HG03460 (cell line): ENCODE measurements at regions not wholly inside any gene's neighbourhood (a gene's known extent, or its start where the extent isn't known, plus 50 kb on each side); places are given as distances from the start of the nearest gene placed in this dataset.

Experiments used
- ATAC-seq: cut with Tn5 transposase; IDR thresholded peaks from one replicate; pipeline ENCODE4 v1.9.1; 2021; ENCODE audit not compliant: unreplicated experiment

DNA sequence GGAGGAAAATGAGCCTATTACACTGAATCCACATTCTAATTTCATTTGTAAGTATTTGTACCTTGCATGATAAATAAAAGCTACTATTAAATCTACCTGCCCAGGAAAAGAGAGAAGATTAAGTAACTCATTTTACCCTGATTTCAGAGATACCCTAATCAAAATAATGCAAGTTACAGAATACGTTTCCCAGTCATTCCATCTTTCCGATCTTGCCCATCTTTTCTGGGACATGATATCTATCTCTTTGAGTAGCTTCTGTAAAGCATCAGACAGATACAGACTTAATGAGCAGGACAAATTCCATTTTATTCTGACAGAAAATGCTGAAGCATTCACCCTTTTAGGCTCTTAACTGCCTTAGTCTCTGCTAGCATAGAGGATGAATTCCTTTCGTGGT, 56.6 kb downstream of the SPRY2 start:
- no peak for ATAC-seq

DNA sequence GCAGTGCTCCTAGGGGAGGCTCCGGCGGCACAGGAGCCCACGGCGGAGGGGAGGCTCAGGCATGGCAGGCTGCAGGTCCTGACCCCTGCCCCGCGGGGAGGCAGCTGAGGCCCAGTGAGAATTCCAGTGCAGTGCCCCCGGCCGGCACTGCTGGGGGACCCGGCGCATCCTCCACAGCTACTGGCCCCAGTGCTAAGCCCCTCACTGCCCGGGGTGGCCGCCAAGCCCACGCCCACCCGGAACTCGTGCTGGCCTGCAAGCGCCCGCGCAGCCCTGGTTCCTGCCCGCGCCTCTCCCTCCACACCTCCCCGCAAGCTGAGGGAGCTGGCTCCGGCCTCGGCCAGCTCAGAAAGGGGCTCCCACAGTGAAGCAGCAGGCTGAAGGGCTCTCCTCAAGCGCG, 62.2 kb downstream of the SPRY2 start:
- no peak for ATAC-seq

DNA sequence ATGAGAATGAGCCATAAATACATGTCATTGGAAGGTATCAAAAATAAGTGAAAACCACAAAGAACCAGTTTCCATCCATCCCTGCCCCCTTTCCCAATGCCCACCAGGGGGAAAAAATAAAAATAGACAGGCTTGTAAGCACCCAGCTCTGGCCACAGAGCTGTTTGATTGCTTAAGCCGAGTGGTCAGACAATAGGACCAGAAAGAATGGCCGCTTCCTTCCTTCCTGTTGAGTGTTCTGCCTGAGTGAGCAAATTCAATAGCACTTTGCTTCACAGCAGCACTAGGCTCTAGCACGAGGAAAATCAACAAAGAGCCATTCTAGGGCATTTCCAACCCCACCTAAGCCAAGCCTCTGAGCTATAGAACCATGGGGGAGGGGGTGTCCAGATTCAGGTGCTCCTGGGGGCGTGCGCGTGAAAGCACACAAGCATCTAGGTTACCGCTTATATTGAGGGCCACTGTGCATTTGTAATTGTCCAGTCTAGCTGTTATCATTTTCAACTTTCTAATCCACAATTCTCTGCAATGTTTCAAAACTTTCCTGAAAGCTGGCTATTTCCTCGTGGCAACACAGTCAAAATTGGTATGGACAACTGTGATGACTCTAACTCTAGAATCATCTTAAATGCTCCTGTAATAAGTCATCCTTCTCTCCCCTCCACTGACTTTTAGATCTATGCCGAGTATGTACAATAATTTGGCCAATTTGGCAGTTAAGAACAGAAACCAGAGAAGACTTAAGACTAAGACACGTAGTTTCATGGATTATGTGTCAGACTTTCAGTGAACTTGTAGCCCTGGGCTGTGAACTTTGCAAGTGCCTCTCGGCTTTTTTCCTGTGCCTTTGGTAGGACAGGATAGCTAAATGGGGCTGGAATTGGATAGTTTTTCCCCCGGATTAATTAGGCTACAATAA, 64.3 kb downstream of the SPRY2 start:
- ATAC-seq = no peak

DNA sequence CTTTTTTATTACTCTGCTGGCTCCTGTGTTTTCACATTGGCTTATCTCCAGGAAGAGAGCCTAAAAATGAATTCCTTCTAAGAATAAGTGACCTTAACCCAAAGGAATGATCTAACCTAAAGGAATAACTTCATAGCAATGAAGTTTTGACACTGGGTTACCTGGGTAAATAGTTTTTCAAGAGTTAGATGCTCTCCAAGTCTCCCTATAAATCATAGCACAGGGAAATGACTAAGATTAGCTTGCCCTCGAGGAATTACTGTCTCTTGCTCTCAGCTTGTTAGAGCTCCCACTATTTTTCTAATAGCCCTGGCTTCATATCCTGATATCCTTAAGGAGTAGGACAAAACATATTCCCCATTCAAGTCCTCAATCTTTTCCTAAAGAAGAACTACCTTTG, 66.3 kb downstream of the SPRY2 start:
- no peak for ATAC-seq

DNA sequence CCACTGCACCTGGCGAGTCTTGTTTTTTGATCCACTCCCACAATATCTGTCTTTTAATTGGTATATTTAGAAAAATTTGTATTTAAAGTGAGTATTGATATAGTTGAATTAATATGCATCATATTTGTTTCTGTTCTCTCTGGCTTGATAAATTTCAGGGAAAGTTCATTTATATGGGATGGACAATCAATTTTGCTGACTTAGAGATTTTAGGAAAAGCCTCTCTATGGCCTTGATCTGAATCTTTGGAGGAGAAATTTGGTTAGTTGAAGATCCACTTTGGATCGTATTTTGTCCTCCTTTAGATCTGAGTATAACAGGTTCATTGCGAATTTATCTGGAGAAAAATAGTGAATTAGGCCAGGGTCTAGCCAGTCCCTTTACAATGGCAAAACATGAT, 67.2 kb downstream of the SPRY2 start:
- ATAC-seq = no peak

DNA sequence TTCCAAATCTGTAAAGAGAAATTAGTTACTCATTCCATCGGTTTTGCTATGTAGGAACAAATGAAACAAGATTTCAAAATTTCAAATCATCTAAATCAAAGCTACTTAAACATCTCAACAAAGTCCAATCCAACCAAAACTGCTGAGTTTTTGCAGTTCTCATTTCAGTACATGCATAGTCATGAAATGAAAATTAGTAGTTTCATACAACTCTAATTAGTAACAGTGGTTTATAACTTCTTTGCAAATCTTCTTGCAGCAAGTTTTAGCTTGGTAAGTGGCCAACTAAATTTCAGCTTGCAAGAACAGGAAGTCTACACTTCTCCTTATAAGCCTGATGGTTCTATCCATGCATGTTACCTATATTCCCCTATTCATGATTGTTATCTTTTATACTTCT, 75.6 kb downstream of the SPRY2 start:
- no peak for ATAC-seq

DNA sequence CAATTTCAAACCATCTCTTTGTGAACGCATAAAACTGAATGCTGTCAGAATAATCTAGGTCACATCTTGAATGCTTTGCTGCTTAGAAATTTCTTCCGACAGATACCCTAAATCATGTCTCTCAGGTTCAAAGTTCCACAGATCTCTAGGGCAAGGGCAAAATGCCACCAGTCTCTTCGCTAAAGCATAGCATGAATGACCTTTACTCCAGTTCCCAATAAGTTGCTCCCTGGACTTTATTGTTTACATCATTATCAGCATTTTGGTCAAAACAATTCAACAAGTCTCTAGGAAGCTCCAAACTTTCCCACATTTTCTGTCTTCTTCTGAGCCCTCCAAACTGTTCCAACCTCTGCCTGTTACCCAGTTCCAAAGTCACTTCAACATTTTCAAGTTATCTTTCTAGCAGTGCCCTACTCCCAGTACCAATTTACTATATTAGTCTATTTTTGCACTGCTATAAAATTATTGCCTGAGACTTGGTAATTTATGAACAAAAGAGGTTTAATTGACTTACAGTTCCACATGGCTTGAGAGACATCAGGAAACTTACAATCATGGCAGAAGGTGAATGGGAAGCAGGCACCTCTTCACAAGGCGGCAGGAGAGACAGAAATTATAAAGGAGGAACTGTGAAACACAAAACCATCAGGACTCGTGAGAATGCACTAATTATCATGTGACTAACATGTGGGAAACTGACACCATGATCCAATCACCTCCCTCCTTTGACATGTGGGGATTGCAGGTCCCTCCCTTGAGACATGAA, 77.0 kb downstream of the SPRY2 start:
- ATAC-seq = no peak

DNA sequence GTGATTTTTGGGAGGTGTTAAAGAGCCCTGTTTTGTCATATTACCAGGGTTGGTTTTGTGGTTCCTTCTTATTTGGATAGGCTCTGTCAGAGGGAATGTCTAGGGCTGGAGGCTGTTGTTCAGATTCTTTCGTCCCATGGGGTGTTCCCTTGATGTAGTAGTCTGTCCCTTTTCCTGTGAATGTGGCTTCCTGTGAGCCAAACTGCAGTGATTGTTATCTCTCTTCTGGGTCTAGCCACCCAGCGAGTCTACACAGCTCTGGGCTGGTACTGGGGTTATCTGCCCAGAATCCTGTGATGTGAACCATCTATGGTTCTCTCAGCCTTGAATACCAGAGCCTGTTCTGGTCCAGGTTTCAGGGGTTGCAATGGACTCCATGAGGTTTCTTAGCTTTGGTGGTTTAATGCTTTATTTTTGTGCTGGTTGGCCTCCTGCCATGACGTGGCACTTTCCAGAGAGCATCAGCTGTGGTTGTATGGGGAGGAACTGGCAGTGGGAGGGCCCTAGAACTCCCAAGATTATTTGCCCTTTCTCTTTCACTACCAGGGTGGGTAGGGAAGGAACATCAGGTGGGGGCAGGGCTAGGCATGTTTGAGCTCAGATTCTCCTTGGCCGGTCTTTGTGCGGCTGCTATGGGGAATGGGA, 78.8 kb downstream of the SPRY2 start:
- no peak for ATAC-seq

DNA sequence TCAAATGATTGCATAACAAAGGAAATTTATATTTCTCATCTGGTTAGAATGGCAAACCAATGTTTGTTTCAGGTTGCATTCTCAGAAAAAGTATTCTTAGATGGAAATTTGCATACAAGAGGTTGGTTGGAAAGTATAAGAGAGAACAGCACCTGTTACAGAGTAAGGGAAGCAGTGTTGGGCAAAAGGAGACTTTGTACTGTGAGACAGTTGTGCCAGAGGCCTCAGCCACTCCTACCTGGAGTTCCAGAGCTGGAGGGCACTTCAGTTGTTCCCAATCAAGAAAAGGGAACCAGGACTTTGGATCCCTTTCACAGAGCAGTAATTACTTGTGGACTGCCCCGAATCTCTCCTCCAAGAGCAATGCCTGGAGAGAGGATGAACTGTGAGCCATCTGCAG, 81.8 kb downstream of the SPRY2 start:
- ATAC-seq = no peak

DNA sequence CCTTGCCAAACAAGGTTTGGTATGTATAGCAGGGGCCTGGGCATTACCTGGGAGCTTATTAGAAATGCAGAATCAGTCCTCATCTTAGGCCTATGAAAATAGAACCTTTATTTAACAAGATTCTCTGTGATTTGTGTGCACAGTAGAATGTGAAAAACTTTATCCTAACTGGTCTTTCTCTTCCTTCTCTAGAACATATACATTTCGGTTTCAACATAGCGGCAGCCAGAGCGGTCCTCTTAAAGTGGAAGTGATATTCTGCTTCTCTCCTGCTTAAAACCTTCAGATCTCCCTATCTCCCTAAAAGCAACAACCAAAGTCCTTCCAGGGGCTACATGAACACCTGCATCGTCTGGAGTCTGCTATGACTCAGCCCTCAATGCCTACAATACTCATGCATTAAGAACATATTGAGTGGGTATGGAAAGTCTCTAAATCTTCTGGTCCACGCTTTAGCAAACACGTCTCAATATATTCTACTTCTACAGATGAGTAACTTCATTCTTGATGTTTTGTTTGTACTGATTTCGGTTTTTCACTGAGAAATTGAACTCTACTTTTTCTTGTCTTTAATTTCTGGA, 84.5 kb downstream of the SPRY2 start:
- peak; percentile 55 for ATAC-seq

DNA sequence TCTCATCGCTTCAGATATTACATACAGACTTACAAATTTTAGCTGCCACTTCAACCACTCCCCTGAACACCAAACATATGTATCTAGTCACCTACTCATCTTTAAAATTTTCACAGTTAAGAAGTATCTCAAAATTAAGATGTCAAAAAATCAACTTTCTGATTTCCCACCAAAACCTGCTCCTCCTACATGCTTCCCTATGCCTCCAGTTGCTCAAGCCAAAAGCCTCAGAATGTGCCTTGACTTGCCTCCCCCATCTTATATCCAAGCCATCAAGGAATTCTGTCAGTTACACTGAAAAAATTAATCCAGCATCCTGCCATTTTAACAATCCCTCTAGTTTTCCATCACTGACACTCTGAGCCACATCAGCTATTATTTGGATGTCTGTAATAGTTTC, 85.0 kb downstream of the SPRY2 start:
- no peak for ATAC-seq

DNA sequence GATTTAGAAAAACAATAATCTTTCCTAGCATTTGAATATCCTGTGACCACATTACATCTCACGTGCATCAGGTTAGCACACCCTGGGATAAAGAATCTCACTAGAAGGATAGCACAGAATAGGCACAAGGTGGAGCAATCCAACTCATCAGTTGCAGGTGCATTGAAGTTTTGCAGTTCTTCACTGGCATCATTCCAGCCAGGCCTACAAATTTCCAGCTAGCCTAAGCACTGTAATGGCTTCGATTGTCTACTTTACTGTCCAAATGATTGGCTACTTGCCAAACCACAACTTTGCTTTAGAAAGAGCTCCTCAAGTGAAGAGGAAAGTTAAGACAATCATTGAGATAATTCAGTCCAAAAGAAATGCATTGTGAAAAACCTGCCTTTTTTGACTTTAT, 89.5 kb downstream of the SPRY2 start:
- no peak for ATAC-seq

DNA sequence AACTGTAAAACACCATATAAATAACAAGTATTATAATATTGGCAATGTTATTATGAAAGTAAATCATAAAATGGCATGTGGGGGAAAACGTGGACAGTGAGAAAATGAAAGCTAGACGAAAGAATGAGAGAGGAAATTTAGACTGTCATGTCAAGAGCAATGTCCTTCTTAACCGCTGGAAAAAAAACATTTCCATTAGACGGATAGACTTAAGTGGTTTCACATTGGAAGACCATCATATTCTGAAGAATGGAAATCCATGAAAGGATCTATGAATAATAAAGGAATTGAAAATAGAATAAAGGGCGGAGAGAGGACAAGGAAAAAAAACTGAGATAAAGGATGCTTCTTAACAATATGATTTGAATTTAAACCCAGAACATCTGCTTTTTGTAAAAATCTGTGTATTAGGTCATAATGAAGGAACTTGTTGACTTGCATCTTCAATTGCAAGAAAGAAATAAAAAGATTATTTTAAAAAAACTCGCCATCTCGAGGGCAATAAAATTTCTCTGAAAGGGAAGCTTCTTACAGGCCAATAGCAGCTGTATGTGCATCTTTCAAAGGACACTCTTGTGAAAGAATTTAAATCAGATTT, 90.6 kb downstream of the SPRY2 start:
- no peak for ATAC-seq

DNA sequence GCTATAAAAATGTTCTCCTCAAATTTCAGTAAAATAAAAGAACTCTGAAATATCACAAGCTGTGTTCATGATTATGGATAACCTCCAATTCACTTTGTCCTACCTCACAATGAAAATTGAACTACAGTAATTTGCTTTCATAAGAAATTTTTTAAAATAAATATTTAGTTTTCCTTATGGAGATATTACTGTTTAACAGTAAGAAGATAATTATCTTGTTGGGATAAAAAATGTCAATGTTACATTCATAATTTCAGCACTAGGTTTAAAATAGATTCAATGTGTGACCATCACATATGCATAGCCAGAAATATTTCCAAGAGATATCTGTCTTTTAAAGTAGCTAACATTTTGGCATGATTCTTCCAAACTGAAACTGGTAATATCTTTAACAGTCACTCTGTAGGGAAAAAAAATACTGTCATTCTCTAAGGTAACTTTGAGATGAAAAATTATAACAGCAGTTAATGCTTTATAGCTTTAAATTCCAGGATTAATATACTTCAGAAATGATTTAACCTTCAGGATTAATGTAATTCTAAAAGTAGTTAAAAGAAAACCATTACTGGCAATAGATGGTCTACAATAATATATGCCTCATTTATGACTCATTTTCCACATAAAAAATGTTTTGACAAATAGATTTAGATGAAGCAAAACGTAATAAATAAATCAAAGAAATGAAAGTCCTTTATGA, 91.3 kb downstream of the SPRY2 start:
- no peak for ATAC-seq

DNA sequence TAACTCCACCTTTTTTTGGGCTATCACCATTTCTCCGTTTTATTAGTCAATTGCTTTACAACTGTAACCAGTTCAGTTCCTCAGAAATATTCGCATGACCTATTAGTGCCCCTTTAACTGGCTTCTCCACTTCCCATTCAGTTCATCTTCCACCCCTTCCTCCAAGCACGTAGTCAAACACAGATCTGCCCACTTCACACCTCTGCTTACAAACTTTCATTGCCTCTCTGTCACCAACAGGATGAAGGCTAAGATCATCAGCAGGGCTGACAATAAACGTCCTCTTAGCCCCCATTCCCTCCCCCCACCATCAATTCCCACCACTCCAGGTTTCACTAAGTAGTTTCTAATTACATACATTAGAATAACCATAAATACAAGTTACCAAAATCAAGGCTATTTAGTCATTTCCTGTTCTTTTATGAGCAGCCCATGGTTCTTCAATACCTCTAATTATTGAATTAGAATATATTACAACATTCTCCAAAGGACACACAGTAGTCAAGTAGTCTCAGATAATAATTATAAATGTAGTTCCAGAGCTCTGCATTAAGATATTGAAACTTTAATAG, 95.7 kb downstream of the SPRY2 start:
- no peak for ATAC-seq

DNA sequence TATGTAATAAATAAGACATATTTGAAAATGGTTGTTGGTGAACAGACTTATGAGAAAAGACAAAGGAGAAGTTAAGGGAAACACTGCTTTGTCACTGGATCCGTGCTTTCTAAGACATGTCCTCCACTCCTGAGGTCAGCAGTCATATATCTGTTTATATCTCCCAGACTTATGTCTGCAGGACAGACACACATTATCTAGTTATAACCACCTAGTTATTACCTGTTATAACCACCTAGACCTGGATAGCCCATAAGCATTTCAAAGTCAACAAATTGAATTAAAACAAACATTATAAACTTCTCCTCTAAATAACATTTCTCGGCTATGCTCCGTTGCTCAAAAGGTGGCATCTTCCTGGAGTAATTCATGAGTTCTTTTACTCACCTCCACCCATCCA, 96.4 kb downstream of the SPRY2 start:
- ATAC-seq = no peak

DNA sequence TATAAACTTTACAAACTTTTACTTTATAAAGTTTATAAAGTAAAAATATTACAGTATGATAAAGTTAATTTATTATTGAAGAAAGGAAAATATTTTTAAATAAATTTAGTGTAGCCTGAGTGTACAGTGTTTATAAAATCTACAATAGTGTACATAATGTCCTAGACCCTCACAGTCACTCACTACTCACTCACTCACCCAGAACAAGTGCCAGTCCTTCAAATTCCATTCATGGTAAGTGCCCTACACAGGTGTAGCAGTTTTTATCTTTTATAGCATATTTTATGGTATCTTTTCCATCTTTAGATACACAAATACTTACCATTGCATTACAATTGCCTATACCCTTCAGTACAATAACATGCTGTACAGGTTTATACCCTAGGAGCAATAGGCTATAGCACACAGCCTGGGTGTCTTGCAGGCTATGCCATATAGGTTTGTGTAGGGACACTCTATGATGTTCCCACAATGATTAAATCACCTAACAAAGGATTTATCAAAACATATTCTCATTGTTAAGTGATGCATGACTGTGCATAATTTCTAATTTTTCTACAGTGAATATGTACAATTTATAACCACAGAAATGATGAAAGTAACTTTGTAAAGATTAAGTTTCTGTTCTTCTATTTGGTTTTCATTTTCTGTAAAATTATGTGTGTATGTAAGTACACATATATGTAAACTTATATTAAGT, 98.0 kb downstream of the SPRY2 start:
- no peak for ATAC-seq

DNA sequence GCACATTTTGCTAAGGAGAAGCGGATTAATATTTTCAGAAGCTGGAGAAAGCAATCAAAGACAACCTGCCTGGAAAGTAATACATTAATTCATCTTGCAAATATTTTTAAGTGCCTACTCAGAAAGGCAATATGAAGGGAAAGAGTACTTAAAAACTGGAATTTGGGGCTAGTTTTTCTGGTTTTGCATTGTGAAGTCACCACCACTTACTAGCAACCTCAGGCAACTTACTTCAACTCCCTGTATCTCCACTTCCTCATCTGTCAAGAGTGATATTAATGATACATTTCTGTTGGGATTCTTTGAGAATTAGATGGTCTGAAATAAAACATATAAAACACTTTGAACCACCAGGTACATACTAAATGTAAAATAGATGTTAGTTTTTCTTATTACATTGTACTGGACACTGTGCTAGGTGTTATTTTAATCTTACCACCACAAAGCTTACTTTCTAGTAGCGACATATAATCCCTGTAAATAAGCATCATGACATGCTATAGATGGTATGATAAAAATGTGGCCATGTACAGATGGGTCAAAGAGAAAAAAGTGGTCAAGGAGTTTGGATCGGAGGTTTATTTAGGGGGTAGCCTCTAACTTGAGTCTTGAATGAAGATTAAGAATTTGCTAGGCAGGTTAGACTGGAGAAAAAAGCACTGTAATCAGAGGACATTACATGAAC, 101.2 kb downstream of the SPRY2 start:
- no peak for ATAC-seq

DNA sequence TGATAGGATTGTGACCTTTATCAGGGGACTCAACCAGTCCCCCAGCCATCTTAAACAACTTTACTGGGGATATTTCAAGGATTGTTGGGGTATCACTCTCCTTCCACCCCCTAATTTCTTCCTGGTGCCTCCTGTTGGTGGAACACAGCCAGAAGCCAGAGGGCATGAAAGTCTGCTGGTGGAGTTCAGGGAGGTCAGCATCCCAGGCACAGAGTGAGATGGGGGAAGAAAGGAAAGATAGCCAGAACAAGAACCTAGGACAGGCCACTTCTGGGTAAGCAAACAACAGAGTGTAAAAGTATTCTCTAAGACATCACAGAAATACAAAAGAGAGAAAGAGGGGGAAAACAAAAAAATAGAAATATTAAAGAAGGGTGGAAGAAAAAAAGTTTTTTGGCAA, 101.8 kb downstream of the SPRY2 start:
- ATAC-seq = no peak
